ENCODE measurements at regions not wholly inside any gene's neighbourhood (a gene's known extent, or its start where the extent isn't known, plus 50 kb on each side); places are given as distances from the start of the nearest gene placed in this dataset.

DNA sequence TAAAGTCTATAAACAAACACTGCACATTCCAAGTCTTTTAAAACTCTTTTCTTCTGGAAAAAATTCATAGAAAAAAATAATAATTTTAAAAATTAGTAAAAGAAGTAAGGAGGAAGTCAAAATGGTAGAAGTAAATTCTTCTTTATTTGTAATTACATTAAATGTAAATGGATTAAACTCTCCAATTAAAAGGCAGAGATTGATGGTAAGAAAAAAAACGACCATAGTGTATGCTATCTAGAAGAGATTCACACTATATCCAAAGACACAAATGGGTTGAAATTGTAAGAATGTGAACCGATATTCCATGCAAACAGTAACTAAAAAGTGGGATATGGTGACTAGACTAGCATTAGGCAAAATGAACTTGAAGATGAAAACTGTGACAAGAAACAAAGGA lies 1196.1 kb upstream of the CDH2 start (continued):
- TF ChIP-seq ASH2L (IDR thresholded peaks at IDR 0.05; ENCODE audit: low read length) (no peak), HDAC2 (IDR thresholded peaks at IDR 0.05; ENCODE audit: borderline replicate concordance in 1 of 2, low read depth in 2 of 2, low read length in 2 of 2) (no peak), JUND (IDR thresholded peaks at IDR 0.05; ENCODE audit: low read length) (no peak)
